MM.1S (cell line): ENCODE measurements at regions not wholly inside any gene's neighbourhood (a gene's known extent, or its start where the extent isn't known, plus 50 kb on each side); places are given as distances from the start of the nearest gene placed in this dataset.

Experiments
- CTCF ChIP-seq: fragments of 300-600 bp; sonication (generic); IDR thresholded peaks from 2 replicates; pipeline ENCODE4 v1.5.1; 2016; ENCODE audit warnings: antibody characterized with exemption, low read length, mixed read lengths
- EZH2phosphoT487 ChIP-seq: fragments of 300-600 bp; sonication (generic); IDR thresholded peaks from 2 replicates; pipeline ENCODE4 v1.6.1; 2018; ENCODE audit warnings: antibody characterized with exemption, low read length

GRCh38 chrX:113422323-113422722 is 581.7 kb upstream of the AMOT start:
- no peak for TF ChIP-seq CTCF
- TF ChIP-seq EZH2phosphoT487 = no peak
